Stomach (tissue), 4 donors: ENCODE measurements at regions not wholly inside any gene's neighbourhood (a gene's known extent, or its start where the extent isn't known, plus 50 kb on each side); places are given as distances from the start of the nearest gene placed in this dataset.

Source experiments
- EP300 ChIP-seq: sonication (generic); formaldehyde crosslinking; IDR thresholded peaks from one replicate; pipeline ENCODE4 v1.6.1; 2017; ENCODE audit warnings: antibody characterized with exemption
- POLR2A ChIP-seq, 4 donors: fragments of 450-650 bp; IDR thresholded peaks; one replicate each; pipeline ENCODE4 v1.6.1; 2016; ENCODE audit warnings: antibody characterized with exemption in 4 of 4, control low read depth in 2 of 4, mild to moderate bottlenecking in 1 of 4, moderate library complexity in 1 of 4
- TF ChIP-seq, protein P1 (sequence below), 7 experiments: fragments of 450-650 bp in 4 of 7; fragments of 200-600 bp in 3 of 7; sonication (generic) in 3 of 7; IDR thresholded peaks; one replicate each; pipeline ENCODE4 v1.5.1; 2016 to 2019; ENCODE audit warnings: antibody characterized with exemption in 7 of 7, control low read depth in 2 of 7, mild to moderate bottlenecking in 1 of 7

DNA sequence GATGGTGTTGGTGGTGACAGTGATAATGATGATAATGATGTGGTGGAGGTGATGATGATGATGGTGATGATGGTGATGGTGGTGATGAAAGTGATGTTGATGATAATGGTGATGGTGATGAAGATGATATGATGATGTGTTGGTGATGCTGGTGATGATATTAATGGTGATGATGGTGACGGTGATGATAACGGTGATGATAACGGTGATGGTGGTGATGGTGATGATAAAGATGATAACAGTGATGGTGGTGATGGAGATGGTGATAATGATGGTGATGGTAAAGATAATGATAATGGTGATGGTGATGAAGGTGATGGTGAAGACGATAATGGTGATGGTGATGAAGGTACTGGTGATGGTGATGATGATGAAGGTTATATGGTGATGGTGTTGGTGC, 76.6 kb downstream of the UNCX start:
- TF ChIP-seq, protein P1, sequence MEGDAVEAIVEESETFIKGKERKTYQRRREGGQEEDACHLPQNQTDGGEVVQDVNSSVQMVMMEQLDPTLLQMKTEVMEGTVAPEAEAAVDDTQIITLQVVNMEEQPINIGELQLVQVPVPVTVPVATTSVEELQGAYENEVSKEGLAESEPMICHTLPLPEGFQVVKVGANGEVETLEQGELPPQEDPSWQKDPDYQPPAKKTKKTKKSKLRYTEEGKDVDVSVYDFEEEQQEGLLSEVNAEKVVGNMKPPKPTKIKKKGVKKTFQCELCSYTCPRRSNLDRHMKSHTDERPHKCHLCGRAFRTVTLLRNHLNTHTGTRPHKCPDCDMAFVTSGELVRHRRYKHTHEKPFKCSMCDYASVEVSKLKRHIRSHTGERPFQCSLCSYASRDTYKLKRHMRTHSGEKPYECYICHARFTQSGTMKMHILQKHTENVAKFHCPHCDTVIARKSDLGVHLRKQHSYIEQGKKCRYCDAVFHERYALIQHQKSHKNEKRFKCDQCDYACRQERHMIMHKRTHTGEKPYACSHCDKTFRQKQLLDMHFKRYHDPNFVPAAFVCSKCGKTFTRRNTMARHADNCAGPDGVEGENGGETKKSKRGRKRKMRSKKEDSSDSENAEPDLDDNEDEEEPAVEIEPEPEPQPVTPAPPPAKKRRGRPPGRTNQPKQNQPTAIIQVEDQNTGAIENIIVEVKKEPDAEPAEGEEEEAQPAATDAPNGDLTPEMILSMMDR (IDR thresholded peaks at IDR 0.05) = no peak
- no peak for TF ChIP-seq POLR2A (IDR thresholded peaks at IDR 0.05)
- no peak for TF ChIP-seq EP300
